ENCODE measurements at regions not wholly inside any gene's neighbourhood (a gene's known extent, or its start where the extent isn't known, plus 50 kb on each side); places are given as distances from the start of the nearest gene placed in this dataset.

DNA sequence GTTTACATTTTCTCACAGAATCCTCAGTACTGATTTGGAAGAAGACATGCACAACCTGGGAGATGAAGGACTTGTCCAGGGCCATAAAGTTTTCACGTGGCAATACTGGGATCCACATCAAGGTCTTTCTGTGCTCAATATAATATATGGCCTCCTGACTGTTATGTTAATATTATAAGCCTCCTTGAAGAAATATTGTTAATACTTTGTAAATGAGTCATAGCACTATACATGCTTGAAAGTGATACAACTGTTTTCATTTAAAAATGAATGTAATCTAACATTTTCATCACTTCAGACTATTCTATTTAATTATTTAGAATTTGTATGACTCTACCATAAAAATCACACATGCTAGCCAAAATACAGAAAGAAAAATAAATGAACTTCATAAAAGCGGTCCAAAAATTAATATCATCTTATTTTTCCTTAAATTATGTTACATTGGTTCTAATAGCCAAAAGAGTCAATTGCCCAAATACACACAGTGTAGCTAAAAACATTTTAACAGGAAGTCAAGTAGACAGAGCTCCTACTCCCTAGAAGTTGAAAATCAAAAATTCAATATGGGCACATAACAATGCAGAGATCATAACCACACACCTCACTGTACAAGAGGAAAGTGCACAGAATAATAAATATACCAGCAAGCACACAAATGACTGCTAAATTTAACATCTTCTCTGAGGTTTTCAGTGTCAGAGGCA lies 188.0 kb upstream of the HDDC2 start:
- H3K27ac ChIP-seq: no peak overlapping the region
- TF ChIP-seq CTCF (conservative IDR thresholded peaks at IDR 0.05): no peak
- TF ChIP-seq ZFX (IDR thresholded peaks at IDR 0.05): no peak

DNA sequence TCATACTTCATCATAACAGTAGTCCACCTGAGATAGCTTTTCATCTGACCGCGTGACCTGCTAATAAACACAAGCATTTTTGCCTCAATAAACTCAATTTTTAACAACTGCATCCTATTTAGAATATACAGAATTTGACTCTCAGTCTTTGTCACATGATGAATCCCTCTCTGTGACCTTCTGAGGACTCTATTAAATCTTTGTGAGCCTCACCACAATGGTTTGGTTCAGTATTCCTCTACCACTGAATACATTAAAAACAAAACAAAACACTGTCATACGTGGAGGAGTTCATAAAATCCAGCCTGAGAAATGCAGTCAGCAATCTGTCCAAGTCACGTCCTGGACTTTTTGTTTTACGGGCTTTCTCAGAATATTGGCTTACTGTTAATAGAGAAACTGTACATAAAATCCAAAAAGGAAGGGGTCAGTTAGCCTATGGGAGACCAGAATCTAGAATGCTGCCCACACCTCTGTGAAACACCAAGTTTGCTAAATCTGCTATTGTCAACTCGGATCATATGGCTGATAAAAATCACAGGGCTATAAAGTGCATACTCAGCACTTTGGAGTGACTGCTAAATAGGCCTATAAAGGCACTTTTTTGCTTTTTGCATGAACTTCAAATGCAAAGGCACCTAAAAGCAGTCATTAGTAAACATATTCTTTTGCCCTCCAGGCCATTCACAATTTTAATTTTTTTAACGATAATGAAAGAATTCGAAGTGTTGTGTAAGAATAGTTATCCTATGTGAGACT lies 190.3 kb upstream of the HDDC2 start:
- no peak overlapping the region for H3K27ac ChIP-seq
- TF ChIP-seq ZFX (IDR thresholded peaks at IDR 0.05) (no peak), CTCF (conservative IDR thresholded peaks at IDR 0.05) (no peak)

DNA sequence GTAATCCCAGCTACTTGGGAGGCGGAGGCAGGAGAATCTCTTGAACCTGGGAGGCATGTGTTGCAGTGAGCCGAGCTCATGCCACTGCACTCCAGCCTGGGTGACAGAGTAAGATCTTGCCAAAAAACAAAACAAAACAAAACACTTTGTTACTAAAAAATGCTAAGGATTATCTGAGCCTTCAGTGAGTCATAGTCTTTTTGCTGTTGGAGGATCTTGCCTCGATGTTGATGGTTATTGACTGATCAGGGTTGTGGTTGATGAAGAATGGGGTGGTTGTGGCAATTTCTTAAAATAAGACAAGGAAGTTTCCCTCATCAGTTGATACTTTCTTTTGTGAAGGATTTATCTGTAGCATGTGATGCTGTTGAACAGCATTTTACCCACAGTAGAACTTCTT lies 196.8 kb upstream of the HDDC2 start:
- no peak for TF ChIP-seq ZFX (IDR thresholded peaks at IDR 0.05)
- TF ChIP-seq CTCF (conservative IDR thresholded peaks at IDR 0.05): no peak

GRCh38 chr6:125499535-125499934 lies 197.8 kb upstream of the HDDC2 start:
- TF ChIP-seq CTCF (conservative IDR thresholded peaks at IDR 0.05) (no peak), ZFX (IDR thresholded peaks at IDR 0.05) (no peak)

More for the DNA sequence above, 196.8 kb upstream of the HDDC2 start:
- H3K27ac ChIP-seq: no peak overlapping the region

GRCh38 chr6:125503181-125503580 lies 201.4 kb upstream of the HDDC2 start:
- no peak overlapping the region for H3K27ac ChIP-seq
- TF ChIP-seq ZFX (IDR thresholded peaks at IDR 0.05) (no peak), CTCF (conservative IDR thresholded peaks at IDR 0.05) (no peak)

More at GRCh38 chr6:125499535-125499934, 197.8 kb upstream of the HDDC2 start:
- H3K27ac ChIP-seq: no peak overlapping the region

DNA sequence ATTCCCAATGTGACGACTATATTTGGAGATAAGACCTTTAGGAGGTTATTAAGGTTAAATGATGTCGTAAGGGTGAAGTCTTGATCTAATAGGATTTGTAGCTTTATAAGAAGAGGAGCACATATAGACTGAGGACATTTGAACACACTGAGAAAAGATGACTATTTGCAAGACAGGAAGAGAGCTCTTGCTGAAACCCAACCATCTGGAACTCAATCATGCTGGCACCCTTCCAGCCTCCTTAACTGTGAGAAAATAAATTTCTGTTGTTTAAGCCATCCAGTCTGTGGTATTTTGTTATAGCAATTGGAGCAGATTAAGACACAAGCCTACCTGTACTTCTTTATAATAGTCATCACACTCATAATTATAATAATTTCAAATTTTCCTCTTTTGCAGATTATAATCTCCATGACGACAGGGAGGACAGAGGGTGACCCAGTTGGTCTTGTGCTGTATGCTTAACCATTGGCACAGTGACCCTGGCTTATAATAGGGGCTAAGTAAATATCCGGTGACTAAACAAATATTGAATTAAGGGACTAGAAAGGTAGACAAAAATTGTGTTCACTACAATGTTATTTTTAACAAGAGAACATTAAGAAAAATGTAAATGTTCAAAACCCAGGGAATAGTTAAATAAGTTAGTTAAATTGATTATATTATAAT lies 206.4 kb upstream of the HDDC2 start:
- no peak overlapping the region for H3K27ac ChIP-seq
- TF ChIP-seq ZFX (IDR thresholded peaks at IDR 0.05) (no peak), CTCF (conservative IDR thresholded peaks at IDR 0.05) (no peak)

GRCh38 chr6:125508793-125509192 lies 207.0 kb upstream of the HDDC2 start:
- TF ChIP-seq ZFX (IDR thresholded peaks at IDR 0.05) (no peak), CTCF (conservative IDR thresholded peaks at IDR 0.05) (no peak)
- no peak overlapping the region for H3K27ac ChIP-seq

All from C4-2B (cell line).